ENCODE measurements at regions not wholly inside any gene's neighbourhood (a gene's known extent, or its start where the extent isn't known, plus 50 kb on each side); places are given as distances from the start of the nearest gene placed in this dataset.

DNA sequence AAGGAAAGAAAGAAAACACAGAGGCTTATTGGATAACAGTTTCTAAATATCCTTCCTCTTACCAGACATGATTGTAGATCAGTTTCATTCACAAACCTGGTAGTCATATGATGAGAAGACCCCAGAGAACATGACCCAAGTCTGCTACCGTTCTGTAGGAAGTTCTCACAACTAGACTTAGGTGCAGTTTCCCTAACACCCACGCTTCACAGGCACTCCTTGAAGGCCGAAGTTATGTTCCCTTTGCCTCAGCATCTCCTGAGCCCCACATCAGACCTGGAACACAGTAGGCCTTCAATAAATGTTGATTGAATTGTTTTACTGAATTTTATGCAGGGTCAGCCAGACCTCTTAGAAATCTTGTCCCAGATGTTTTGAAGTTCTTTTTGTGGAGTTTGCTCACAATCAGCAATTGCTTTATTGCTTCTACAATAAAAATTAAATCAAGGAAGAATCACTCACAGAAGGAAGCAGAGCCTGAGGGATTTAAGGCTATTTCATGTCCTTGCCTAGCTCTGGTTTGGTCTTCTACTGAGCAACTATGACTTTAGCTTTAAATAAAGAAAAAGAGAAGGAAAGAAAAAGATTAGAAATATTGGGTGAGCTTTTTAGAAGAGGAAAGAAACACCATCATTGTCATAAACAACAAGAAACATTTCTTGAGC, 138.6 kb upstream of the MDM1 start:
- intact Hi-C loops (cut with DNase I) = no loop called here

GRCh38 chr12:68474467-68475204, 136.1 kb upstream of the RAP1B start:
- WGBS, 2 donors = 96% methylated on average over 5 of the region's 5 CpGs
- DNase-seq = no peak
- no peak for TF ChIP-seq CTCF (IDR thresholded peaks at IDR 0.05)
- no peak for TF ChIP-seq POLR2AphosphoS5 (IDR thresholded peaks at IDR 0.05)
- TF ChIP-seq EP300 (IDR thresholded peaks at IDR 0.05) = no peak
- no peak for TF ChIP-seq POLR2A (IDR thresholded peaks at IDR 0.05)
- H3K9me3 ChIP-seq = no peaks in the 10 kb centered on the region
- H3K36me3 ChIP-seq = no peaks in the 10 kb centered on the region
- H3K4me1 ChIP-seq = peaks cover 0 to 16% (median 11%) of the 10 kb centered on the region in 4 donors
- H3K27ac ChIP-seq = no peak overlapping the region
- H3K4me3 ChIP-seq = no peak overlapping the region
- intact Hi-C loops (cut with DNase I) = no loop called here
- no peaks in the 10 kb centered on the region for H3K27me3 ChIP-seq

More for the DNA sequence above, 138.6 kb upstream of the MDM1 start:
- TF ChIP-seq POLR2AphosphoS5 (IDR thresholded peaks at IDR 0.05) = no peak
- no peak for TF ChIP-seq CTCF (IDR thresholded peaks at IDR 0.05)
- no peak for TF ChIP-seq EP300 (IDR thresholded peaks at IDR 0.05)
- TF ChIP-seq POLR2A (IDR thresholded peaks at IDR 0.05) = no peak
- Histone ChIP-seq H3K4me1 (peaks cover 0 to 12% (median 9%) of the 10 kb centered on the region in 4 donors), H3K9me3 (no peaks in the 10 kb centered on the region), H3K36me3 (no peaks in the 10 kb centered on the region), H3K27ac (no peak overlapping the region), H3K4me3 (no peak overlapping the region), H3K27me3 (no peaks in the 10 kb centered on the region)
- 27 to 75% methylated on average over 3 of the region's 3 CpGs for WGBS, 2 donors
- no peak for DNase-seq

DNA sequence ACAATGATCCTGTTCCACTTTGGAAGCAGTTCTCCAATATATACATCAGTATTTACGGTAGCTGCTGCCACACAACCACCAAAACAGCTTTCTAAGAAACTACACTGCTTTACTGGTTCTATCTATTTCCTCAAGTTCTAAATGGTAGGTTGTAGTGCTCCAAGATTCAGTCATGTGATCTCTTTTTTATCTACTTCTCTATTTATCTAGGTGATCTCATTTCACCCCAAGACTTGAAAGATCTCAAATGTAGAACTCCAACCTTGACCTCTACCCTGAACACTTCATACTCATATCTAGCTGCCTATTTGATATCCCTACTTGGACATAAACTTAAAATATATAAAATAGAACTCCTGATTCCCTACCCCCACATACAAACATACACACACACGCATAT, 133.9 kb upstream of the RAP1B start:
- Histone ChIP-seq H3K4me1 (peaks cover 0 to 20% (median 17%) of the 10 kb centered on the region in 4 donors), H3K36me3 (no peaks in the 10 kb centered on the region), H3K4me3 (no peak overlapping the region), H3K9me3 (no peaks in the 10 kb centered on the region), H3K27me3 (no peaks in the 10 kb centered on the region), H3K27ac (peak overlapping the region in 1 of 4 donors; percentile 86)
- TF ChIP-seq CTCF (IDR thresholded peaks at IDR 0.05) (no peak), POLR2AphosphoS5 (IDR thresholded peaks at IDR 0.05) (no peak), EP300 (IDR thresholded peaks at IDR 0.05) (no peak), POLR2A (IDR thresholded peaks at IDR 0.05) (no peak)
- 96 to 98% methylated on average over 2 of the region's 2 CpGs for WGBS, 2 donors
- no peak for DNase-seq
- intact Hi-C loops (cut with DNase I) = no loop called here

DNA sequence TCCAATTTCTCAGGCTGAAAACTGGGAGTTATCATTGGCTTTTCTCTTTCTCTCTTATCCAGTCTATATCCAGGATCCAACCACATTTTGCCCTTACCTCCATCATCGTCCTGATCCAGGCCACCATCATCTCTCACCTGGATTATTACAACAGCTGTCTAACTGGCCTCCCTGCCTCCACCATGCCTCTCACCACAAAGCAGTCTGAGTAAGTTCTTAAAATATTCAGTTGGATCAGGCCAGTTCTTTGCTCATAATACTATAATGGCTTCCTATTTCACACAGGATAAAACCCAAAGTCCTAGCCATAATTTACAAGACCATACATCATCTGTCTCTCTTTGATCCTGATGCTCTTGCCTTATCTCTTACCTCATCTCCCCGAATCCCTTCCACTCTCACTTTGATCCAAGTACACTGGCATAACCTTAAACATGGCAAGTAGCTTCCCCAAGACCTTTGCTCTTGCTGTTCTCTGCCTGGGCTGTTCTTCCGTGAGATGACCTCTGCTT, 133.4 kb upstream of the RAP1B start:
- H3K9me3 ChIP-seq = no peaks in the 10 kb centered on the region
- no peak for TF ChIP-seq POLR2AphosphoS5 (IDR thresholded peaks at IDR 0.05)
- peaks cover 0 to 20% (median 17%) of the 10 kb centered on the region in 4 donors for H3K4me1 ChIP-seq
- 95 to 97% methylated on average over 3 of the region's 3 CpGs for WGBS, 2 donors
- DNase-seq = no peak
- H3K27ac ChIP-seq = peak overlapping the region in 1 of 4 donors; percentile 86
- intact Hi-C loops (cut with DNase I) = no loop called here
- H3K36me3 ChIP-seq = no peaks in the 10 kb centered on the region
- no peak overlapping the region for H3K4me3 ChIP-seq
- no peaks in the 10 kb centered on the region for H3K27me3 ChIP-seq

GRCh38 chr12:68477906-68478305, 132.8 kb upstream of the RAP1B start:
- no peak for TF ChIP-seq CTCF (IDR thresholded peaks at IDR 0.05)

More at GRCh38 chr12:68477906-68478305, 132.8 kb upstream of the RAP1B start:
- H3K27ac ChIP-seq = peak overlapping the region in 1 of 4 donors; percentile 86
- H3K27me3 ChIP-seq = no peaks in the 10 kb centered on the region
- WGBS, 2 donors = 97% methylated on average over 5 of the region's 5 CpGs
- H3K4me3 ChIP-seq = no peak overlapping the region
- intact Hi-C loops (cut with DNase I) = no loop called here
- peaks cover 0 to 20% (median 17%) of the 10 kb centered on the region in 4 donors for H3K4me1 ChIP-seq
- no peaks in the 10 kb centered on the region for H3K9me3 ChIP-seq
- H3K36me3 ChIP-seq = no peaks in the 10 kb centered on the region
- DNase-seq = no peak
